ENCODE measurements at regions not wholly inside any gene's neighbourhood (a gene's known extent, or its start where the extent isn't known, plus 50 kb on each side); places are given as distances from the start of the nearest gene placed in this dataset.

DNA sequence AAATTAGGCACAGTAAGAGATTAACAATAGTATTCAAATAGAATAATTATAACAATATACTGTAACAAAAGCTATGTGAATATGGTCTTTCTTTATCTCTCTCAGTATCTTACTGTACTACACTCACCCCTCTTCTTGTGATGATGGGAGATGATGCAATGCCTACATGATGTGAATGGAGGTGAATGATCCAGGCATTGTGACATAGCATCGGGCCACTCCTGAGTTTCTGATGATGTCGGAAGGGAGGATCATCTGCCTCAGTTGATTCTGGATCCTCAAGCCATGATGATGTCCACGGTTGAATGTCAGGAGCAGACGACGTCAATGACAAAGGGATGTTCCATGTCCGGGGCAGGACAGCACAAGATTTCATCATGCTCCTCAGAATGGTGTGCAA is 268.3 kb upstream of the MGAT5 start:
- no peak overlapping the region for H3K4me2 ChIP-seq (ENCODE audit: low read length)
- ATAC-seq (no peak), DNase-seq (ENCODE audit: low read depth, low spot score) (no peak)
- ChIA-PET CTCF (no interaction called here), RAD21 (ENCODE audit: low non-redundant PET in 1 of 2, low total read pairs in 2 of 2, uncharacterized antibody in 2 of 2, unreplicated experiment in 2 of 2) (no interaction called here), POLR2A (no interaction called here)
- TF ChIP-seq FOSL1 (IDR thresholded peaks at IDR 0.05; ENCODE audit: low read depth) (no peak), ZFX (IDR thresholded peaks at IDR 0.05) (no peak), ZNF274 (IDR thresholded peaks at IDR 0.05; ENCODE audit: low read depth, low read length) (no peak), YY1 (IDR thresholded peaks at IDR 0.05; ENCODE audit: extremely low read depth, insufficient replicate concordance, low read depth, low read length) (no peak), ELF1 (IDR thresholded peaks at IDR 0.05; ENCODE audit: borderline replicate concordance, low read depth) (no peak), SIN3A (IDR thresholded peaks at IDR 0.05; ENCODE audit: low read depth) (no peak), TCF7L2 (IDR thresholded peaks at IDR 0.05; ENCODE audit: borderline replicate concordance, extremely low read depth, insufficient read depth, insufficient read length) (no peak), SRF (IDR thresholded peaks at IDR 0.05; ENCODE audit: low read depth) (no peak), EGR1 (IDR thresholded peaks at IDR 0.05; ENCODE audit: low read depth) (no peak), RAD21 (IDR thresholded peaks at IDR 0.05; ENCODE audit: low read depth) (no peak), CBX3 (IDR thresholded peaks at IDR 0.05; ENCODE audit: low read depth) (no peak), POLR2A (IDR thresholded peaks at IDR 0.05; ENCODE audit: borderline replicate concordance, extremely low read depth, insufficient read depth, insufficient read length) (no peak), EZH2phosphoT487 (IDR thresholded peaks at IDR 0.05; ENCODE audit: borderline replicate concordance) (no peak), EZH2 (IDR thresholded peaks at IDR 0.05) (no peak)
- TF ChIP-seq, protein P1, sequence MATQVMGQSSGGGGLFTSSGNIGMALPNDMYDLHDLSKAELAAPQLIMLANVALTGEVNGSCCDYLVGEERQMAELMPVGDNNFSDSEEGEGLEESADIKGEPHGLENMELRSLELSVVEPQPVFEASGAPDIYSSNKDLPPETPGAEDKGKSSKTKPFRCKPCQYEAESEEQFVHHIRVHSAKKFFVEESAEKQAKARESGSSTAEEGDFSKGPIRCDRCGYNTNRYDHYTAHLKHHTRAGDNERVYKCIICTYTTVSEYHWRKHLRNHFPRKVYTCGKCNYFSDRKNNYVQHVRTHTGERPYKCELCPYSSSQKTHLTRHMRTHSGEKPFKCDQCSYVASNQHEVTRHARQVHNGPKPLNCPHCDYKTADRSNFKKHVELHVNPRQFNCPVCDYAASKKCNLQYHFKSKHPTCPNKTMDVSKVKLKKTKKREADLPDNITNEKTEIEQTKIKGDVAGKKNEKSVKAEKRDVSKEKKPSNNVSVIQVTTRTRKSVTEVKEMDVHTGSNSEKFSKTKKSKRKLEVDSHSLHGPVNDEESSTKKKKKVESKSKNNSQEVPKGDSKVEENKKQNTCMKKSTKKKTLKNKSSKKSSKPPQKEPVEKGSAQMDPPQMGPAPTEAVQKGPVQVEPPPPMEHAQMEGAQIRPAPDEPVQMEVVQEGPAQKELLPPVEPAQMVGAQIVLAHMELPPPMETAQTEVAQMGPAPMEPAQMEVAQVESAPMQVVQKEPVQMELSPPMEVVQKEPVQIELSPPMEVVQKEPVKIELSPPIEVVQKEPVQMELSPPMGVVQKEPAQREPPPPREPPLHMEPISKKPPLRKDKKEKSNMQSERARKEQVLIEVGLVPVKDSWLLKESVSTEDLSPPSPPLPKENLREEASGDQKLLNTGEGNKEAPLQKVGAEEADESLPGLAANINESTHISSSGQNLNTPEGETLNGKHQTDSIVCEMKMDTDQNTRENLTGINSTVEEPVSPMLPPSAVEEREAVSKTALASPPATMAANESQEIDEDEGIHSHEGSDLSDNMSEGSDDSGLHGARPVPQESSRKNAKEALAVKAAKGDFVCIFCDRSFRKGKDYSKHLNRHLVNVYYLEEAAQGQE (IDR thresholded peaks at IDR 0.05; ENCODE audit: low read depth) = no peak
- TF ChIP-seq, protein P2, sequence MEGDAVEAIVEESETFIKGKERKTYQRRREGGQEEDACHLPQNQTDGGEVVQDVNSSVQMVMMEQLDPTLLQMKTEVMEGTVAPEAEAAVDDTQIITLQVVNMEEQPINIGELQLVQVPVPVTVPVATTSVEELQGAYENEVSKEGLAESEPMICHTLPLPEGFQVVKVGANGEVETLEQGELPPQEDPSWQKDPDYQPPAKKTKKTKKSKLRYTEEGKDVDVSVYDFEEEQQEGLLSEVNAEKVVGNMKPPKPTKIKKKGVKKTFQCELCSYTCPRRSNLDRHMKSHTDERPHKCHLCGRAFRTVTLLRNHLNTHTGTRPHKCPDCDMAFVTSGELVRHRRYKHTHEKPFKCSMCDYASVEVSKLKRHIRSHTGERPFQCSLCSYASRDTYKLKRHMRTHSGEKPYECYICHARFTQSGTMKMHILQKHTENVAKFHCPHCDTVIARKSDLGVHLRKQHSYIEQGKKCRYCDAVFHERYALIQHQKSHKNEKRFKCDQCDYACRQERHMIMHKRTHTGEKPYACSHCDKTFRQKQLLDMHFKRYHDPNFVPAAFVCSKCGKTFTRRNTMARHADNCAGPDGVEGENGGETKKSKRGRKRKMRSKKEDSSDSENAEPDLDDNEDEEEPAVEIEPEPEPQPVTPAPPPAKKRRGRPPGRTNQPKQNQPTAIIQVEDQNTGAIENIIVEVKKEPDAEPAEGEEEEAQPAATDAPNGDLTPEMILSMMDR (IDR thresholded peaks at IDR 0.05 in 2 of 3, conservative IDR thresholded peaks at IDR 0.05 in 1 of 3; ENCODE audit: borderline replicate concordance in 1 of 3, insufficient read depth in 1 of 3, low read depth in 2 of 3, low read length in 2 of 3) = no peak
- TF ChIP-seq, protein P3, sequence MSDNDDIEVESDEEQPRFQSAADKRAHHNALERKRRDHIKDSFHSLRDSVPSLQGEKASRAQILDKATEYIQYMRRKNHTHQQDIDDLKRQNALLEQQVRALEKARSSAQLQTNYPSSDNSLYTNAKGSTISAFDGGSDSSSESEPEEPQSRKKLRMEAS (IDR thresholded peaks at IDR 0.05) = no peak
- BruUV-seq (replicated peaks) = no TSS peak
- no peaks in the 10 kb centered on the region; a peak in 1 of 4 replicates for H3K9me3 ChIP-seq (ENCODE audit: control insufficient read depth in 1 of 2, insufficient read depth in 1 of 2, low read depth in 1 of 2, low read length in 2 of 2)
- intact Hi-C loops (cut with micrococcal nuclease) = no loop called here
- H2AFZ ChIP-seq (ENCODE audit: low read depth, low read length, poor library complexity, severe bottlenecking) = no peak overlapping the region
- no peak overlapping the region for H3K27ac ChIP-seq (ENCODE audit: low read depth, low read length)
- H3K4me1 ChIP-seq (ENCODE audit: control insufficient read depth in 1 of 2, insufficient read depth in 2 of 2, low read length in 2 of 2) = peaks cover 2 to 5% of the 10 kb centered on the region in 2 experiments; a peak in 2 of 4 replicates
- H3K9me2 ChIP-seq (ENCODE audit: insufficient read depth) = no peaks in the 10 kb centered on the region
- no peak overlapping the region for H3K9ac ChIP-seq (ENCODE audit: low read length)
- no peak overlapping the region for H3K4me3 ChIP-seq (replicated peaks in 1 of 2; ENCODE audit: low read depth in 1 of 2, low read length in 2 of 2)
- no peaks in the 10 kb centered on the region for H3K27me3 ChIP-seq (ENCODE audit: insufficient read depth, low read length)
- H3K79me2 ChIP-seq (ENCODE audit: insufficient read depth, low read length) = no peaks in the 10 kb centered on the region
- H4K20me1 ChIP-seq (ENCODE audit: insufficient read depth) = no peaks in the 10 kb centered on the region
- no peaks in the 10 kb centered on the region for H3K36me3 ChIP-seq (ENCODE audit: control insufficient read depth in 1 of 2, insufficient read depth in 2 of 2, low read length in 2 of 2)
